ENCODE measurements at regions not wholly inside any gene's neighbourhood (a gene's known extent, or its start where the extent isn't known, plus 50 kb on each side); places are given as distances from the start of the nearest gene placed in this dataset.

DNA sequence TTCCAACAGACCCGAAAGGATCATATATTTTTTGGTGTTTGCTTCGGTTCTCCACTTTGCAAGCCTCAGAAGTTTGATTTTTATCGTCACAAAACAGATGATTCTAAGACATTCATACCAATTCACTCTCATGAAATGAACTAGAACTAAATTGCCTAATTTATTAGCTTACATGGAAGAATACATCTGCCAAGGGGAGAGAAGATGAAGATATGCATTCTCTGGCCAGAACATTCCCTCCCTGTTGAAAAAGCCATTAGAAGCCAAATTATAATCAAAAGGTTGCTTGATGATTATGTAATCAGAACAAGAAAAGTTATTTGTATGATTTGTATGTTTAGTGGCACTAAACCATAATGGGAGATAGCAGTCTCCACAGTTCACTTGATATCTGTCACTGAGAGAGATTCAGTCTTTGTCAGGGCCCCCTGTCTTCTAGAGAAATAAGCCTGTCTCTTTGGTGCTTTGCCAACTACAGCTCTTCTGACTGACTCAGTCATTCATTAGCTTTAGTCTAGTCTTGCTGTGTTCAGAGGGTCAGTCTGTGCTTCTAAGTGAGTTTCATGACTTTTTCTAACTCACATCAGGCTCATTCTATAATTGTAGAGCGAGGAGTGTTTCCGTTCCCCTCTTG, 95.3 kb upstream of the GNAI1 start:
- TF ChIP-seq POLR2A (IDR thresholded peaks at IDR 0.05) = no peak
- TF ChIP-seq, protein P1, sequence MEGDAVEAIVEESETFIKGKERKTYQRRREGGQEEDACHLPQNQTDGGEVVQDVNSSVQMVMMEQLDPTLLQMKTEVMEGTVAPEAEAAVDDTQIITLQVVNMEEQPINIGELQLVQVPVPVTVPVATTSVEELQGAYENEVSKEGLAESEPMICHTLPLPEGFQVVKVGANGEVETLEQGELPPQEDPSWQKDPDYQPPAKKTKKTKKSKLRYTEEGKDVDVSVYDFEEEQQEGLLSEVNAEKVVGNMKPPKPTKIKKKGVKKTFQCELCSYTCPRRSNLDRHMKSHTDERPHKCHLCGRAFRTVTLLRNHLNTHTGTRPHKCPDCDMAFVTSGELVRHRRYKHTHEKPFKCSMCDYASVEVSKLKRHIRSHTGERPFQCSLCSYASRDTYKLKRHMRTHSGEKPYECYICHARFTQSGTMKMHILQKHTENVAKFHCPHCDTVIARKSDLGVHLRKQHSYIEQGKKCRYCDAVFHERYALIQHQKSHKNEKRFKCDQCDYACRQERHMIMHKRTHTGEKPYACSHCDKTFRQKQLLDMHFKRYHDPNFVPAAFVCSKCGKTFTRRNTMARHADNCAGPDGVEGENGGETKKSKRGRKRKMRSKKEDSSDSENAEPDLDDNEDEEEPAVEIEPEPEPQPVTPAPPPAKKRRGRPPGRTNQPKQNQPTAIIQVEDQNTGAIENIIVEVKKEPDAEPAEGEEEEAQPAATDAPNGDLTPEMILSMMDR (IDR thresholded peaks at IDR 0.05) = no peak
- Histone ChIP-seq H3K36me3 (no peaks in the 10 kb centered on the region), H3K4me1 (no peaks in the 10 kb centered on the region), H3K27me3 (no peaks in the 10 kb centered on the region), H3K27ac (no peak overlapping the region), H3K4me3 (no peak overlapping the region), H3K9me3 (no peaks in the 10 kb centered on the region)
- no peak for DNase-seq
- intact Hi-C loops (cut with DNase I; ENCODE audit: low total_unique reads) = no loop called here

GRCh38 chr7:80037689-80038088, 96.9 kb upstream of the GNAI1 start:
- no peak overlapping the region for H3K27ac ChIP-seq
- H3K4me3 ChIP-seq = no peak overlapping the region
- H3K4me1 ChIP-seq = no peaks in the 10 kb centered on the region
- H3K9me3 ChIP-seq = no peaks in the 10 kb centered on the region
- no peaks in the 10 kb centered on the region for H3K27me3 ChIP-seq
- TF ChIP-seq, protein P1 (IDR thresholded peaks at IDR 0.05) = no peak
- TF ChIP-seq POLR2A (IDR thresholded peaks at IDR 0.05) = no peak
- intact Hi-C loops (cut with DNase I; ENCODE audit: low total_unique reads) = no loop called here
- DNase-seq = no peak
- no peaks in the 10 kb centered on the region for H3K36me3 ChIP-seq

GRCh38 chr7:80036107-80036506, 98.5 kb upstream of the GNAI1 start:
- no peak overlapping the region for H3K4me3 ChIP-seq
- no peaks in the 10 kb centered on the region for H3K4me1 ChIP-seq
- H3K27ac ChIP-seq = no peak overlapping the region
- TF ChIP-seq POLR2A (IDR thresholded peaks at IDR 0.05) = no peak
- TF ChIP-seq, protein P1 (IDR thresholded peaks at IDR 0.05) = no peak
- H3K9me3 ChIP-seq = no peaks in the 10 kb centered on the region
- no peaks in the 10 kb centered on the region for H3K27me3 ChIP-seq
- intact Hi-C loops (cut with DNase I; ENCODE audit: low total_unique reads) = no loop called here
- H3K36me3 ChIP-seq = no peaks in the 10 kb centered on the region
- DNase-seq = no peak

- intact Hi-C loops (cut with DNase I; ENCODE audit: low total_unique reads) = no loop called here
- Histone ChIP-seq H3K4me3 (no peak overlapping the region), H3K27ac (no peak overlapping the region), H3K4me1 (no peaks in the 10 kb centered on the region), H3K36me3 (no peaks in the 10 kb centered on the region), H3K9me3 (no peaks in the 10 kb centered on the region), H3K27me3 (no peaks in the 10 kb centered on the region)
- no peak for DNase-seq
- TF ChIP-seq, protein P1 (IDR thresholded peaks at IDR 0.05) = no peak
- TF ChIP-seq POLR2A (IDR thresholded peaks at IDR 0.05) = no peak
Observed at GRCh38 chr7:80028717-80029116, 105.9 kb upstream of the GNAI1 start.

GRCh38 chr7:80027611-80028173, 106.9 kb upstream of the GNAI1 start:
- intact Hi-C loops (cut with DNase I; ENCODE audit: low total_unique reads) = no loop called here
- H3K27ac ChIP-seq = no peak overlapping the region
- no peak overlapping the region for H3K4me3 ChIP-seq
- H3K27me3 ChIP-seq = no peaks in the 10 kb centered on the region
- TF ChIP-seq, protein P1 (IDR thresholded peaks at IDR 0.05) = no peak
- no peak for TF ChIP-seq POLR2A (IDR thresholded peaks at IDR 0.05)
- H3K9me3 ChIP-seq = no peaks in the 10 kb centered on the region
- no peaks in the 10 kb centered on the region for H3K36me3 ChIP-seq
- H3K4me1 ChIP-seq = no peaks in the 10 kb centered on the region
- DNase-seq = no peak

Data from uterus (tissue), 3 donors.